ENCODE measurements at regions not wholly inside any gene's neighbourhood (a gene's known extent, or its start where the extent isn't known, plus 50 kb on each side); places are given as distances from the start of the nearest gene placed in this dataset.

DNA sequence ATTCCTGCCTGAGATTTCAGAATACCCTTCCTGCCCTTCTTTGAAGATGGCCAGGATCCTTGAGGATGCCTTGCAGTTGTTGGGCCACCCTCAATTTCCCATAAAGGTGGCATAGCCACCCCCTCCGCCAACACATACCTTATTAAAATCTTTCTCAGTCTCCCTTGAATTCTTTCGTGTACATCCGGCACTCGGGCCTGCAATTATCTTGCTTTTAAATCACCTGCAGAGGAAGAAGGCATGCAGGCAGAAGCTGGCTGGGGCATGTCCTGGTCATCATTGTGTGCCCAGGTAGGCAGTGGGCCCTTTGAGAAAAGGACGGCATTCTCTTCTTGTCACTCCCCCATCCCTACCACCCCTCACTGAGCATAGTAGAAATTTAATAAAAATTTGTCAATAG is 189.5 kb upstream of the LYZL1 start:
- Histone ChIP-seq H2AFZ (ENCODE audit: control insufficient read depth, low read length) (no peak overlapping the region), H3K4me3 (ENCODE audit: control insufficient read depth in 2 of 3, extremely low read depth in 1 of 3, insufficient read depth in 2 of 3, low read depth in 1 of 3, low read length in 3 of 3) (no peak overlapping the region), H3K9me1 (ENCODE audit: control insufficient read depth, extremely low read depth, insufficient read depth, low read length) (no peaks in the 10 kb centered on the region), H3K9ac (ENCODE audit: control insufficient read depth, extremely low read depth, insufficient read depth, low read length) (no peak overlapping the region), H3K36me3 (ENCODE audit: control insufficient read depth in 2 of 2, extremely low read depth in 1 of 2, insufficient read depth in 2 of 2, low read length in 2 of 2) (no peaks in the 10 kb centered on the region), H3K79me2 (ENCODE audit: control insufficient read depth, insufficient read depth, low read length) (no peaks in the 10 kb centered on the region), H3K27ac (ENCODE audit: control insufficient read depth, insufficient read depth, low read length) (no peak overlapping the region), H3K9me3 (ENCODE audit: control insufficient read depth, low read depth, low read length) (no peaks in the 10 kb centered on the region), H3K4me2 (ENCODE audit: control insufficient read depth, extremely low read depth, insufficient read depth, low read depth, low read length) (no peak overlapping the region), H3K4me1 (ENCODE audit: control insufficient read depth, extremely low read depth, insufficient read depth, low read length) (no peaks in the 10 kb centered on the region), H3K27me3 (ENCODE audit: control insufficient read depth, extremely low read depth, insufficient read depth, low read length) (no peaks in the 10 kb centered on the region), H4K20me1 (ENCODE audit: control insufficient read depth, extremely low read depth, insufficient read depth, low read length) (no peaks in the 10 kb centered on the region)
- DNase-seq (ENCODE audit: low read depth, low spot score) (no peak), FAIRE-seq (no peak)
- no peak for TF ChIP-seq EZH2 (IDR thresholded peaks at IDR 0.05; ENCODE audit: low read length)
- TF ChIP-seq, protein P1, sequence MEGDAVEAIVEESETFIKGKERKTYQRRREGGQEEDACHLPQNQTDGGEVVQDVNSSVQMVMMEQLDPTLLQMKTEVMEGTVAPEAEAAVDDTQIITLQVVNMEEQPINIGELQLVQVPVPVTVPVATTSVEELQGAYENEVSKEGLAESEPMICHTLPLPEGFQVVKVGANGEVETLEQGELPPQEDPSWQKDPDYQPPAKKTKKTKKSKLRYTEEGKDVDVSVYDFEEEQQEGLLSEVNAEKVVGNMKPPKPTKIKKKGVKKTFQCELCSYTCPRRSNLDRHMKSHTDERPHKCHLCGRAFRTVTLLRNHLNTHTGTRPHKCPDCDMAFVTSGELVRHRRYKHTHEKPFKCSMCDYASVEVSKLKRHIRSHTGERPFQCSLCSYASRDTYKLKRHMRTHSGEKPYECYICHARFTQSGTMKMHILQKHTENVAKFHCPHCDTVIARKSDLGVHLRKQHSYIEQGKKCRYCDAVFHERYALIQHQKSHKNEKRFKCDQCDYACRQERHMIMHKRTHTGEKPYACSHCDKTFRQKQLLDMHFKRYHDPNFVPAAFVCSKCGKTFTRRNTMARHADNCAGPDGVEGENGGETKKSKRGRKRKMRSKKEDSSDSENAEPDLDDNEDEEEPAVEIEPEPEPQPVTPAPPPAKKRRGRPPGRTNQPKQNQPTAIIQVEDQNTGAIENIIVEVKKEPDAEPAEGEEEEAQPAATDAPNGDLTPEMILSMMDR (optimal IDR thresholded peaks at IDR 0.05 in 1 of 3, IDR thresholded peaks at IDR 0.05 in 1 of 3, conservative IDR thresholded peaks at IDR 0.05 in 1 of 3; ENCODE audit: extremely low read depth in 1 of 3, insufficient read depth in 2 of 3, low read length in 3 of 3) = no peak
- dilution Hi-C loops (cut with MboI; ENCODE audit: extremely low pct_ligation_motif_present, low sequenced_read_pairs) = no loop called here

DNA sequence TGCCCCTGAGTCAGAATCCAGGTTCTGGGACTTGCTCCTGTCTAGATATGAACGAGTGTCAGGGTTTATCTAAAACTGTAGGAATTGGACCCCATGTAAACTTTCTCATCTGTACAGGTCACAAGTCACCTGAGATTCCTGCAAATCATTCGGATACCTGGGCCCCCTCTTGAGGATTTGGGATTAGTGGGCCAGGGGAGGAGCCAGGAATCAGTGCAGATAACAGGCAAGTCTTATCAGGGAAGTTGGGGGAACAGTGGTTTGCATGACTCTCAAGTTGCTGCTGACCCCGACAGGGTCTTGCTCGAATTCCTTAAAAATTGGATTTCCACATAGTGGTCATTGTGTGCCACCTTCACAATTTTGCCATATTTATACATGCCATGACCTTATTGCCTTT is 188.4 kb upstream of the LYZL1 start:
- TF ChIP-seq, protein P1 (optimal IDR thresholded peaks at IDR 0.05 in 1 of 3, IDR thresholded peaks at IDR 0.05 in 1 of 3, conservative IDR thresholded peaks at IDR 0.05 in 1 of 3; ENCODE audit: extremely low read depth in 1 of 3, insufficient read depth in 2 of 3, low read length in 3 of 3) = no peak
- no peak for TF ChIP-seq EZH2 (IDR thresholded peaks at IDR 0.05; ENCODE audit: low read length)
- Histone ChIP-seq H3K4me1 (ENCODE audit: control insufficient read depth, extremely low read depth, insufficient read depth, low read length) (peaks cover 5% of the 10 kb centered on the region), H3K27ac (ENCODE audit: control insufficient read depth, insufficient read depth, low read length) (no peak overlapping the region), H3K27me3 (ENCODE audit: control insufficient read depth, extremely low read depth, insufficient read depth, low read length) (no peaks in the 10 kb centered on the region), H3K36me3 (ENCODE audit: control insufficient read depth in 2 of 2, extremely low read depth in 1 of 2, insufficient read depth in 2 of 2, low read length in 2 of 2) (no peaks in the 10 kb centered on the region), H3K9me3 (ENCODE audit: control insufficient read depth, low read depth, low read length) (no peaks in the 10 kb centered on the region), H4K20me1 (ENCODE audit: control insufficient read depth, extremely low read depth, insufficient read depth, low read length) (no peaks in the 10 kb centered on the region), H2AFZ (ENCODE audit: control insufficient read depth, low read length) (no peak overlapping the region), H3K79me2 (ENCODE audit: control insufficient read depth, insufficient read depth, low read length) (no peaks in the 10 kb centered on the region), H3K9ac (ENCODE audit: control insufficient read depth, extremely low read depth, insufficient read depth, low read length) (no peak overlapping the region), H3K9me1 (ENCODE audit: control insufficient read depth, extremely low read depth, insufficient read depth, low read length) (no peaks in the 10 kb centered on the region), H3K4me2 (ENCODE audit: control insufficient read depth, extremely low read depth, insufficient read depth, low read depth, low read length) (no peak overlapping the region), H3K4me3 (ENCODE audit: control insufficient read depth in 2 of 3, extremely low read depth in 1 of 3, insufficient read depth in 2 of 3, low read depth in 1 of 3, low read length in 3 of 3) (no peak overlapping the region)
- FAIRE-seq = no peak
- DNase-seq (ENCODE audit: low read depth, low spot score) = no peak
- dilution Hi-C loops (cut with MboI; ENCODE audit: extremely low pct_ligation_motif_present, low sequenced_read_pairs) = no loop called here
